ENCODE measurements at regions not wholly inside any gene's neighbourhood (a gene's known extent, or its start where the extent isn't known, plus 50 kb on each side); places are given as distances from the start of the nearest gene placed in this dataset.

GRCh38 chr21:38743772-38744529, 61.8 kb upstream of the ETS2 start:
- no peaks in the 10 kb centered on the region for H3K27me3 ChIP-seq (ENCODE audit: control insufficient read depth, low read length)
- no peak overlapping the region for H3K4me2 ChIP-seq (ENCODE audit: low read length)
- H3K27ac ChIP-seq (ENCODE audit: low read depth, low read length) = no peak overlapping the region

GRCh38 chr21:38744861-38745260, 60.9 kb upstream of the ETS2 start:
- Histone ChIP-seq H3K4me2 (ENCODE audit: low read length) (no peak overlapping the region), H3K36me3 (ENCODE audit: control insufficient read depth, low read length) (no peaks in the 10 kb centered on the region), H4K20me1 (ENCODE audit: control insufficient read depth, insufficient read depth, low read depth, low read length) (no peaks in the 10 kb centered on the region), H3K4me3 (ENCODE audit: low read length) (no peak overlapping the region), H3F3A (ENCODE audit: control insufficient read depth, insufficient read depth) (no peaks in the 10 kb centered on the region), H3K4me1 (ENCODE audit: control insufficient read depth, low read length) (peaks cover 10% of the 10 kb centered on the region), H3K9me3 (ENCODE audit: control insufficient read depth, insufficient read depth, low read length) (no peaks in the 10 kb centered on the region), H3K79me2 (ENCODE audit: control insufficient read depth, low read length) (no peaks in the 10 kb centered on the region), H3K27ac (ENCODE audit: low read depth, low read length) (no peak overlapping the region), H3K27me3 (ENCODE audit: control insufficient read depth, low read length) (no peaks in the 10 kb centered on the region), H3K9me2 (replicated peaks; ENCODE audit: control insufficient read depth, low read length) (no peaks in the 10 kb centered on the region)
- TF ChIP-seq EZH2phosphoT487 (IDR thresholded peaks at IDR 0.05; ENCODE audit: borderline replicate concordance, low read length) (no peak), CTCF (IDR thresholded peaks at IDR 0.05; ENCODE audit: low read depth, low read length, poor library complexity, severe bottlenecking) (no peak)

More at GRCh38 chr21:38743772-38744529, 61.8 kb upstream of the ETS2 start:
- Histone ChIP-seq H3K4me1 (ENCODE audit: control insufficient read depth, low read length) (peaks cover 10% of the 10 kb centered on the region), H3K9me2 (replicated peaks; ENCODE audit: control insufficient read depth, low read length) (no peaks in the 10 kb centered on the region), H3K79me2 (ENCODE audit: control insufficient read depth, low read length) (no peaks in the 10 kb centered on the region), H3K36me3 (ENCODE audit: control insufficient read depth, low read length) (no peaks in the 10 kb centered on the region), H3K9me3 (ENCODE audit: control insufficient read depth, insufficient read depth, low read length) (no peaks in the 10 kb centered on the region), H3K4me3 (ENCODE audit: low read length) (no peak overlapping the region), H4K20me1 (ENCODE audit: control insufficient read depth, insufficient read depth, low read depth, low read length) (no peaks in the 10 kb centered on the region), H3F3A (ENCODE audit: control insufficient read depth, insufficient read depth) (no peaks in the 10 kb centered on the region)
- TF ChIP-seq EZH2phosphoT487 (IDR thresholded peaks at IDR 0.05; ENCODE audit: borderline replicate concordance, low read length) (no peak), CTCF (IDR thresholded peaks at IDR 0.05; ENCODE audit: low read depth, low read length, poor library complexity, severe bottlenecking) (no peak)

- Histone ChIP-seq H3K9me2 (replicated peaks; ENCODE audit: control insufficient read depth, low read length) (no peaks in the 10 kb centered on the region), H3K4me1 (ENCODE audit: control insufficient read depth, low read length) (no peaks in the 10 kb centered on the region), H3K9me3 (ENCODE audit: control insufficient read depth, insufficient read depth, low read length) (no peaks in the 10 kb centered on the region), H3K27ac (ENCODE audit: low read depth, low read length) (no peak overlapping the region), H3K27me3 (ENCODE audit: control insufficient read depth, low read length) (no peaks in the 10 kb centered on the region), H4K20me1 (ENCODE audit: control insufficient read depth, insufficient read depth, low read depth, low read length) (no peaks in the 10 kb centered on the region), H3F3A (ENCODE audit: control insufficient read depth, insufficient read depth) (no peaks in the 10 kb centered on the region), H3K4me2 (ENCODE audit: low read length) (no peak overlapping the region), H3K4me3 (ENCODE audit: low read length) (no peak overlapping the region), H3K36me3 (ENCODE audit: control insufficient read depth, low read length) (no peaks in the 10 kb centered on the region), H3K79me2 (ENCODE audit: control insufficient read depth, low read length) (no peaks in the 10 kb centered on the region)
- TF ChIP-seq EZH2phosphoT487 (IDR thresholded peaks at IDR 0.05; ENCODE audit: borderline replicate concordance, low read length) (no peak), CTCF (IDR thresholded peaks at IDR 0.05; ENCODE audit: low read depth, low read length, poor library complexity, severe bottlenecking) (no peak)
Observed at GRCh38 chr21:38747810-38748209, 57.9 kb upstream of the ETS2 start.

Measured in DOHH2 (cell line).